Mesothelial cell of epicardium (in vitro differentiated cells): ENCODE measurements at regions not wholly inside any gene's neighbourhood (a gene's known extent, or its start where the extent isn't known, plus 50 kb on each side); places are given as distances from the start of the nearest gene placed in this dataset.

Source experiments
- DNase-seq, 2 experiments: peaks; one replicate each; pipeline ENCODE4 v3.0.0; 2021; ENCODE audit warnings: low spot score in 2 of 2; ENCODE audit not compliant: unreplicated experiment in 2 of 2
- H3K27ac Mint-ChIP-seq: 2 replicates; pipeline ENCODE4 v1.8.0; 2021; ENCODE audit warnings: mixed read lengths
- H3K27me3 Mint-ChIP-seq: 2 replicates; pipeline ENCODE4 v1.8.0; 2021; ENCODE audit warnings: low read depth, mixed read lengths
- H3K36me3 Mint-ChIP-seq: 2 replicates; pipeline ENCODE4 v1.8.0; 2021; ENCODE audit warnings: mixed read lengths
- H3K4me1 Mint-ChIP-seq: 2 replicates; pipeline ENCODE4 v1.8.0; 2021; ENCODE audit warnings: mixed read lengths
- H3K4me3 Mint-ChIP-seq: 2 replicates; pipeline ENCODE4 v1.8.0; 2021; ENCODE audit warnings: mild to moderate bottlenecking, moderate library complexity, mixed read lengths
- H3K9me3 Mint-ChIP-seq: 2 replicates; pipeline ENCODE4 v1.8.0; 2021; ENCODE audit warnings: mixed read lengths
- TF ChIP-seq, protein P1 (sequence below): fragments of 200-600 bp; sonication (generic); IDR thresholded peaks from one replicate; pipeline ENCODE4 v1.5.0; 2021; ENCODE audit warnings: antibody characterized with exemption; ENCODE audit not compliant: unreplicated experiment

DNA sequence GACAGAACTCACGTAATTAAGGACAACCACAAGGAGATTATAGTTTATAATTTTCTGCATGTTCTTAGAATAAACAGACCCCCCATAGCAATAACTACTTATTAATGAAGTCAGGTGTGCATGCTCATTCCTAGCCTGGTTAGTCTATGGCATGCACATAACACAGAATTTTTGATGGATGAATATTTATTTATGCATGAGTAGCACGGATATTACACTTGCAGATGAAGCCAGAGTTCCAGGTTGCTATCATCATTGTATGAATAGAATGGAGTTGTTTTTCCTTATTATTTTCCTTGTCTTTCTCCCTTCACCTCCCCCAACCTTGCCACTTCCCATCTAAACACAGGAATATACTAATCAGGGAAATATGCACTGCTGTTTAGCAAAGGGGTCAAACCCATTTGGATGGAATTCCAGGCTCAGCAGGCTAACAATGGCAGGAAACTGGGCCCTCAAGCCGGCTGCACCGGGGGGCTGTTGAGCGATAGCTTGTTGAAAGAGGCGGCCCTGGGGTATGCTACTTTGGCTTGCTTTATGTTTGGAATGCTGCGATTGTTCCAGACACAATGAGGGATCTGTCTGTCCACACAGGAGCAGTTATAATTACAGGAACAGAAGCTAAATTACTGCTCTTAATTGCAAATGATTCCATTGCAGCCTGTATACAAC is 112.6 kb downstream of the TMEM170B start:
- H3K27ac Mint-ChIP-seq = no peak overlapping the region
- peaks cover 35% of the 10 kb centered on the region for H3K4me1 Mint-ChIP-seq
- H3K9me3 Mint-ChIP-seq = peaks cover 7% of the 10 kb centered on the region
- H3K4me3 Mint-ChIP-seq = no peak overlapping the region
- DNase-seq = no peak
- TF ChIP-seq, protein P1, sequence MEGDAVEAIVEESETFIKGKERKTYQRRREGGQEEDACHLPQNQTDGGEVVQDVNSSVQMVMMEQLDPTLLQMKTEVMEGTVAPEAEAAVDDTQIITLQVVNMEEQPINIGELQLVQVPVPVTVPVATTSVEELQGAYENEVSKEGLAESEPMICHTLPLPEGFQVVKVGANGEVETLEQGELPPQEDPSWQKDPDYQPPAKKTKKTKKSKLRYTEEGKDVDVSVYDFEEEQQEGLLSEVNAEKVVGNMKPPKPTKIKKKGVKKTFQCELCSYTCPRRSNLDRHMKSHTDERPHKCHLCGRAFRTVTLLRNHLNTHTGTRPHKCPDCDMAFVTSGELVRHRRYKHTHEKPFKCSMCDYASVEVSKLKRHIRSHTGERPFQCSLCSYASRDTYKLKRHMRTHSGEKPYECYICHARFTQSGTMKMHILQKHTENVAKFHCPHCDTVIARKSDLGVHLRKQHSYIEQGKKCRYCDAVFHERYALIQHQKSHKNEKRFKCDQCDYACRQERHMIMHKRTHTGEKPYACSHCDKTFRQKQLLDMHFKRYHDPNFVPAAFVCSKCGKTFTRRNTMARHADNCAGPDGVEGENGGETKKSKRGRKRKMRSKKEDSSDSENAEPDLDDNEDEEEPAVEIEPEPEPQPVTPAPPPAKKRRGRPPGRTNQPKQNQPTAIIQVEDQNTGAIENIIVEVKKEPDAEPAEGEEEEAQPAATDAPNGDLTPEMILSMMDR = no peak
- H3K27me3 Mint-ChIP-seq = no peaks in the 10 kb centered on the region
- H3K36me3 Mint-ChIP-seq = peaks cover 7% of the 10 kb centered on the region

DNA sequence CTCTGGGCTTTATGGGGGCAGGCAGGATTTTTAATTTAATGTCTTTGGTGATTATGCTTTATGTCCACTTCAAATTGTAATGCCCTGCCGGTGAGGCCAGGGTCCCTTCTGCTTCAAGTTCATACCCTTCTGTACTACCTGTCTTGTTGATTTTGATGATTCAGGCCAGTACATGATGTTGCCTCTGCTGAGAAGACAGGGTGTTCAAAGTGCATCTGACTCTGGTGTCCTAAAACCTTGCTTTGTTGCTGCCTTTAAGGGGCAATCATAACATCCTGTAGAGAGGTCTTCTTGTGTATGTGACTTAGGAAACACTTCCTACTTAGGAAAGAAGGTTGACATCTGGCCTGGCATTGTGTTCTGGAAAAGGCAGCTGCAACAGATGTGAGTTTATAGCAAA is 113.2 kb downstream of the TMEM170B start:
- H3K27me3 Mint-ChIP-seq = no peaks in the 10 kb centered on the region
- no peak for DNase-seq
- peaks cover 7% of the 10 kb centered on the region for H3K36me3 Mint-ChIP-seq
- H3K4me3 Mint-ChIP-seq = no peak overlapping the region
- peaks cover 38% of the 10 kb centered on the region for H3K4me1 Mint-ChIP-seq
- H3K9me3 Mint-ChIP-seq = peaks cover 7% of the 10 kb centered on the region
- no peak overlapping the region for H3K27ac Mint-ChIP-seq
- TF ChIP-seq, protein P1 = no peak

DNA sequence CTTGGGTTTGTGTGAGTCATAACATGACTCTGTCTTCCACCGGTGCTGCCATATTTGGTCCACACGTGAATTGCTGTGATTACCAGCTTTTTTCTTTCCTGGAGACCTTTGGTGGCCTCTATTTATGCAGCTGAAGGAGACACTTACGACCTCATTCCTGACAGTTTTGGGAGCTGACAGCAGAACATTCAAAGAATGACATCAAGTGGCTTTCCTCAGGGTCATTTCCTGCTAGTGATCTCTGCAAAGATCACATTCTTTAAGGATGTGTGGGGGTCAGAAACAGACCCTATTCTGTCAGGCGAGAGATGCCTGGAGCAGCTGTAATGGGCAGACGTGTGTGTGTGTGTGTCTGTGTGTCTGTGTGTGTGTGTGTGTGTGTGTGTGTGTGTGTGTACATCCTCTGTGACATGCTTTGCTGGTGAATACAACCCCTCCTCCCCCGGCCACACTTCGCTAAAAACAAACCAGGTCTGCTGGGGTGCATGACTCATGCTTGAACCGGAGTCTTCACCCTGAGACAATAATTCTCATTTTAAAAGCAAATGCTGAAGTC is 115.6 kb downstream of the TMEM170B start:
- TF ChIP-seq, protein P1 = no peak
- H3K27ac Mint-ChIP-seq = no peak overlapping the region

DNA sequence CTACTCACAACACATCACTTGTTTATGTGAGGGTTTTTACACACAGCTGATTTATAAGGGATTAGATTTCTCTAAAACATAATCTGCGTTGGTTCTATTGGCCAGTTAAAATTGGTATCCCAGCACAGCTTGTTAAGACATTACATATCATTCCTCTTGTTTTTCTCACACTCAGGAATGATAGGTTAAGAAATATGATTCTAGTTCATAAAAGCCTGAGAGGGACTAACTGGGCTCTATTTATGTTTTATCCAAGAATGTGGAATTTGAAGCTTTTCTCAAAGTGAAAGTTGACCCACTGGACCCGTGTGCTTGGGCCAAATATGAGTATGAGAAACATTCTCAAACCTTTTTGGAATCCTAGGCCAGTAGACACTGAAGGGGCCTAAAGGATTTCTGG is 117.3 kb downstream of the TMEM170B start:
- no peak for DNase-seq
- H3K9me3 Mint-ChIP-seq = no peaks in the 10 kb centered on the region
- no peak overlapping the region for H3K4me3 Mint-ChIP-seq
- no peaks in the 10 kb centered on the region for H3K27me3 Mint-ChIP-seq
- H3K4me1 Mint-ChIP-seq = peaks cover 41% of the 10 kb centered on the region
- TF ChIP-seq, protein P1 = no peak
- H3K27ac Mint-ChIP-seq = peak overlapping the region; percentile 6
- no peaks in the 10 kb centered on the region for H3K36me3 Mint-ChIP-seq

More for the DNA sequence above, 115.6 kb downstream of the TMEM170B start:
- peaks cover 6% of the 10 kb centered on the region for H3K36me3 Mint-ChIP-seq
- peaks cover 43% of the 10 kb centered on the region for H3K4me1 Mint-ChIP-seq
- no peak overlapping the region for H3K4me3 Mint-ChIP-seq
- no peak for DNase-seq
- H3K9me3 Mint-ChIP-seq = peaks cover 6% of the 10 kb centered on the region
- H3K27me3 Mint-ChIP-seq = no peaks in the 10 kb centered on the region

DNA sequence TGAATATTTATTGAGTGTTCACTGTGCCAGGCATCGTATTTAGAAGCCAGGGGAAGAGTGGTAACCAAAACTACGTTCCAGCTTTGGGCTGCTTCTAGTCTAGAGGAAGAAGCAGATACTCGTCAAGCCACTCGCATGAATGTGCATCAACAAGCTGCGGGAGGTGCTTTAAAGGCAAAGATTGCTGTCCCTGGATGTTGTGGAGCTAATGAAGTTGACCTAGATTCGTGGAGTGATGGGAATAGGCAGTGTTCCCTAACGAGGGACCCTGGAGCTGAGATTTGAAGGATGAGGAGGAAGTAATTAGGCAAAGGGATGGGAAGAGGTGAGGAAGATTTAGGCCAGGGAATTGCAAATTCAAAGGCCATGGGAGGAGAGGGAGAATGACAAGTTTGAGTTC is 118.9 kb downstream of the TMEM170B start:
- Mint-ChIP-seq H3K36me3 (no peaks in the 10 kb centered on the region), H3K4me1 (peaks cover 32% of the 10 kb centered on the region), H3K27ac (no peak overlapping the region), H3K4me3 (no peak overlapping the region), H3K27me3 (no peaks in the 10 kb centered on the region), H3K9me3 (no peaks in the 10 kb centered on the region)
- no peak for DNase-seq
- TF ChIP-seq, protein P1 = no peak
